Esophagus squamous epithelium (tissue), 4 donors: ENCODE measurements at regions not wholly inside any gene's neighbourhood (a gene's known extent, or its start where the extent isn't known, plus 50 kb on each side); places are given as distances from the start of the nearest gene placed in this dataset.

Experiments
- CTCF ChIP-seq, 6 experiments: fragments of 450-650 bp in 4 of 6; fragments of 200-600 bp in 2 of 6; sonication (generic) in 2 of 6; IDR thresholded peaks; one replicate each; pipeline ENCODE4 v1.5.1; 2016 to 2019; ENCODE audit warnings: antibody characterized with exemption in 6 of 6, mild to moderate bottlenecking in 4 of 6, moderate library complexity in 4 of 6
- POLR2A ChIP-seq, 4 donors: fragments of 450-650 bp; IDR thresholded peaks; one replicate each; pipeline ENCODE4 v1.6.1; 2017; ENCODE audit warnings: antibody characterized with exemption in 4 of 4, mild to moderate bottlenecking in 4 of 4, moderate library complexity in 3 of 4

- TF ChIP-seq CTCF (IDR thresholded peaks at IDR 0.05) (no peak), POLR2A (IDR thresholded peaks at IDR 0.05) (no peak)
Measured at GRCh38 chr20:55342822-55343221, 662.5 kb downstream of the CBLN4 start.
